ENCODE measurements at regions not wholly inside any gene's neighbourhood (a gene's known extent, or its start where the extent isn't known, plus 50 kb on each side); places are given as distances from the start of the nearest gene placed in this dataset.

GRCh38 chr4:100294356-100294755 lies 104.1 kb upstream of the DDIT4L start:
- H3K4me3 Mint-ChIP-seq, result no peak overlapping the region
- H3K27ac Mint-ChIP-seq, result no peak overlapping the region
- no peaks in the 10 kb centered on the region for H3K36me3 Mint-ChIP-seq (ENCODE audit: low read depth)
- peaks cover 3% of the 10 kb centered on the region for H3K9me3 Mint-ChIP-seq
- ChIA-PET CTCF (interaction anchor here (1.4 kb wide), 1 partner anchor 12 kb away, joined by 3 read pairs; no protein-coding TSS in a partner anchor), POLR2A (no interaction called here)
- DNase-seq, result no peak
- H3K27me3 Mint-ChIP-seq, result no peaks in the 10 kb centered on the region
- H3K4me1 Mint-ChIP-seq, result no peaks in the 10 kb centered on the region

- Mint-ChIP-seq H3K4me3 (no peak overlapping the region), H3K4me1 (no peaks in the 10 kb centered on the region), H3K36me3 (ENCODE audit: low read depth) (no peaks in the 10 kb centered on the region), H3K27ac (no peak overlapping the region), H3K9me3 (no peaks in the 10 kb centered on the region), H3K27me3 (no peaks in the 10 kb centered on the region)
- ChIA-PET CTCF (no interaction called here), POLR2A (interaction anchor here (0.6 kb wide), 1 partner anchor 983 kb away, joined by 3 read pairs; no protein-coding TSS in a partner anchor)
- DNase-seq, result no peak
Measured at GRCh38 chr4:100290585-100290984, 100.3 kb upstream of the DDIT4L start.

GRCh38 chr4:100289946-100290345 lies 99.7 kb upstream of the DDIT4L start:
- no peak overlapping the region for H3K4me3 Mint-ChIP-seq
- CTCF ChIA-PET, result no interaction called here
- H3K27ac Mint-ChIP-seq, result no peak overlapping the region
- DNase-seq, result no peak
- no peaks in the 10 kb centered on the region for H3K27me3 Mint-ChIP-seq
- no peaks in the 10 kb centered on the region for H3K36me3 Mint-ChIP-seq (ENCODE audit: low read depth)
- POLR2A ChIA-PET, result interaction anchor here (0.6 kb wide), 1 partner anchor 984 kb away, joined by 3 read pairs; no protein-coding TSS in a partner anchor
- no peaks in the 10 kb centered on the region for H3K9me3 Mint-ChIP-seq
- no peaks in the 10 kb centered on the region for H3K4me1 Mint-ChIP-seq

GRCh38 chr4:100289530-100289888 lies 99.2 kb upstream of the DDIT4L start:
- CTCF ChIA-PET, result no interaction called here
- Mint-ChIP-seq H3K36me3 (ENCODE audit: low read depth) (no peaks in the 10 kb centered on the region), H3K4me3 (no peak overlapping the region), H3K4me1 (no peaks in the 10 kb centered on the region), H3K9me3 (no peaks in the 10 kb centered on the region), H3K27me3 (no peaks in the 10 kb centered on the region), H3K27ac (no peak overlapping the region)
- POLR2A ChIA-PET, result no interaction called here
- no peak for DNase-seq

GRCh38 chr4:100288811-100289529 lies 98.7 kb upstream of the DDIT4L start:
- Mint-ChIP-seq H3K27me3 (no peaks in the 10 kb centered on the region), H3K4me1 (no peaks in the 10 kb centered on the region), H3K27ac (no peak overlapping the region), H3K9me3 (no peaks in the 10 kb centered on the region), H3K4me3 (no peak overlapping the region), H3K36me3 (ENCODE audit: low read depth) (no peaks in the 10 kb centered on the region)
- DNase-seq, result no peak
- CTCF ChIA-PET, result no interaction called here
- POLR2A ChIA-PET, result no interaction called here

GRCh38 chr4:100288161-100288560 lies 97.9 kb upstream of the DDIT4L start:
- Mint-ChIP-seq H3K27me3 (no peaks in the 10 kb centered on the region), H3K4me3 (no peak overlapping the region), H3K27ac (no peak overlapping the region), H3K4me1 (no peaks in the 10 kb centered on the region), H3K9me3 (no peaks in the 10 kb centered on the region), H3K36me3 (ENCODE audit: low read depth) (no peaks in the 10 kb centered on the region)
- CTCF ChIA-PET, result no interaction called here
- POLR2A ChIA-PET, result no interaction called here
- no peak for DNase-seq

- DNase-seq, result no peak
- ChIA-PET POLR2A (no interaction called here), CTCF (no interaction called here)
- Mint-ChIP-seq H3K27me3 (no peaks in the 10 kb centered on the region), H3K9me3 (no peaks in the 10 kb centered on the region), H3K4me3 (no peak overlapping the region), H3K27ac (no peak overlapping the region), H3K4me1 (no peaks in the 10 kb centered on the region), H3K36me3 (ENCODE audit: low read depth) (no peaks in the 10 kb centered on the region)
Measured at GRCh38 chr4:100287534-100287933, 97.3 kb upstream of the DDIT4L start.

- H3K9me3 Mint-ChIP-seq, result no peaks in the 10 kb centered on the region
- H3K4me1 Mint-ChIP-seq, result no peaks in the 10 kb centered on the region
- H3K36me3 Mint-ChIP-seq (ENCODE audit: low read depth), result no peaks in the 10 kb centered on the region
- ChIA-PET CTCF (no interaction called here), POLR2A (no interaction called here)
- no peak for DNase-seq
- H3K27me3 Mint-ChIP-seq, result no peaks in the 10 kb centered on the region
- H3K27ac Mint-ChIP-seq, result no peak overlapping the region
- H3K4me3 Mint-ChIP-seq, result no peak overlapping the region
Measured at GRCh38 chr4:100286636-100287035, 96.4 kb upstream of the DDIT4L start.

GRCh38 chr4:100285121-100285520 lies 94.9 kb upstream of the DDIT4L start:
- Mint-ChIP-seq H3K36me3 (ENCODE audit: low read depth) (no peaks in the 10 kb centered on the region), H3K4me3 (no peak overlapping the region), H3K9me3 (no peaks in the 10 kb centered on the region), H3K27me3 (peaks cover 2% of the 10 kb centered on the region), H3K4me1 (no peaks in the 10 kb centered on the region), H3K27ac (no peak overlapping the region)
- DNase-seq, result no peak
- ChIA-PET CTCF (no interaction called here), POLR2A (no interaction called here)

GRCh38 chr4:100284129-100284880 lies 94.0 kb upstream of the DDIT4L start:
- ChIA-PET CTCF (no interaction called here), POLR2A (no interaction called here)
- no peak for DNase-seq
- H3K36me3 Mint-ChIP-seq (ENCODE audit: low read depth), result no peaks in the 10 kb centered on the region
- H3K4me3 Mint-ChIP-seq, result no peak overlapping the region
- H3K27ac Mint-ChIP-seq, result no peak overlapping the region
- no peaks in the 10 kb centered on the region for H3K9me3 Mint-ChIP-seq
- peaks cover 2% of the 10 kb centered on the region for H3K27me3 Mint-ChIP-seq
- H3K4me1 Mint-ChIP-seq, result no peaks in the 10 kb centered on the region

GRCh38 chr4:100280807-100281206 lies 90.5 kb upstream of the DDIT4L start:
- no peak overlapping the region for H3K27ac Mint-ChIP-seq
- CTCF ChIA-PET, result no interaction called here

GRCh38 chr4:100278567-100278966 lies 88.3 kb upstream of the DDIT4L start:
- POLR2A ChIA-PET, result no interaction called here
- CTCF ChIA-PET, result no interaction called here
- Mint-ChIP-seq H3K27me3 (peaks cover 2% of the 10 kb centered on the region), H3K4me1 (no peaks in the 10 kb centered on the region), H3K36me3 (ENCODE audit: low read depth) (no peaks in the 10 kb centered on the region), H3K27ac (no peak overlapping the region), H3K9me3 (no peaks in the 10 kb centered on the region), H3K4me3 (no peak overlapping the region)
- no peak for DNase-seq

More at GRCh38 chr4:100280807-100281206, 90.5 kb upstream of the DDIT4L start:
- POLR2A ChIA-PET, result no interaction called here
- no peaks in the 10 kb centered on the region for H3K9me3 Mint-ChIP-seq
- H3K4me3 Mint-ChIP-seq, result no peak overlapping the region
- DNase-seq, result no peak
- no peaks in the 10 kb centered on the region for H3K36me3 Mint-ChIP-seq (ENCODE audit: low read depth)
- H3K27me3 Mint-ChIP-seq, result peaks cover 2% of the 10 kb centered on the region
- no peaks in the 10 kb centered on the region for H3K4me1 Mint-ChIP-seq

GRCh38 chr4:100269446-100269845 lies 79.2 kb upstream of the DDIT4L start:
- ChIA-PET CTCF (interaction anchor here (0.7 kb wide), 1 partner anchor 184 kb away, joined by 3 read pairs; no protein-coding TSS in a partner anchor), POLR2A (no interaction called here)
- H3K27me3 Mint-ChIP-seq, result peaks cover 3% of the 10 kb centered on the region
- no peak for DNase-seq
- H3K36me3 Mint-ChIP-seq (ENCODE audit: low read depth), result no peaks in the 10 kb centered on the region
- no peak overlapping the region for H3K4me3 Mint-ChIP-seq
- no peak overlapping the region for H3K27ac Mint-ChIP-seq
- H3K9me3 Mint-ChIP-seq, result no peaks in the 10 kb centered on the region
- H3K4me1 Mint-ChIP-seq, result no peaks in the 10 kb centered on the region

GRCh38 chr4:100268789-100269188 lies 78.5 kb upstream of the DDIT4L start:
- Mint-ChIP-seq H3K27ac (no peak overlapping the region), H3K27me3 (peaks cover 3% of the 10 kb centered on the region), H3K4me1 (no peaks in the 10 kb centered on the region), H3K4me3 (no peak overlapping the region), H3K36me3 (ENCODE audit: low read depth) (no peaks in the 10 kb centered on the region), H3K9me3 (no peaks in the 10 kb centered on the region)
- ChIA-PET POLR2A (no interaction called here), CTCF (interaction anchor here (1.0 kb wide), 1 partner anchor 107 kb away, joined by 3 read pairs; no protein-coding TSS in a partner anchor)
- no peak for DNase-seq

Measured in activated CD4-positive, alpha-beta T cell treated with anti-CD3 and anti-CD28 coated beads, Interleukin-2, amount 10 ng/mL, durations not matched to agents 7 days and 5 days (primary cell).